GM19043 (cell line): ENCODE measurements at regions not wholly inside any gene's neighbourhood (a gene's known extent, or its start where the extent isn't known, plus 50 kb on each side); places are given as distances from the start of the nearest gene placed in this dataset.
"Not testable (repeated sequence)": the region's sequence is repeated elsewhere in the genome, so short reads cannot be mapped to it uniquely, and the experiment has no call there.

ENCODE experiments used
- ATAC-seq: cut with Tn5 transposase; IDR thresholded peaks from one replicate; pipeline ENCODE4 v1.9.1; 2021; ENCODE audit warnings: low read depth; ENCODE audit not compliant: unreplicated experiment

DNA sequence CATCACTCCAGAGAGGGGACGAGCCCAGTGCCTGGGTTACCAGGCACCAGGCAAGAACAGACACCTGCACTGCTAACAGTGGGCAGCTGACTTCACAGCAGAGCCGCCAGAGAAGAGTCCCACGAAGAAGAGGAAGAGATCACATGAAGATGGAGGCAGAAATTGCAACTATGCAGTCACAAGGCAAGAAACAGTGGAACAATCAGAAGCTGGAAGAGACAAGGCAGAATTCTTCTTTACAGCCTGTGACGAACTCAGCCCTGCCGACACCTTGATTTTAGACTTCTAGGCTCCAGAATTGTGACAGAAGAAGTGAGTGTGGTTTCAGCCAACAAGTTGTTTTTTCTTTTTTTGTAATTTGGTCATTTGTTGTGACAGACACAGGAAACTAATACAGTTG, 59.2 kb downstream of the IL12A start:
- ATAC-seq, result no peak

- no peak for ATAC-seq
These were observed 60.4 kb downstream of the IL12A start for GRCh38 chr3:160049038-160049437.

- ATAC-seq, result no peak
These were observed 60.9 kb downstream of the IL12A start for GRCh38 chr3:160049565-160049964.

GRCh38 chr3:160049988-160050387, 61.4 kb downstream of the IL12A start:
- no peak for ATAC-seq

DNA sequence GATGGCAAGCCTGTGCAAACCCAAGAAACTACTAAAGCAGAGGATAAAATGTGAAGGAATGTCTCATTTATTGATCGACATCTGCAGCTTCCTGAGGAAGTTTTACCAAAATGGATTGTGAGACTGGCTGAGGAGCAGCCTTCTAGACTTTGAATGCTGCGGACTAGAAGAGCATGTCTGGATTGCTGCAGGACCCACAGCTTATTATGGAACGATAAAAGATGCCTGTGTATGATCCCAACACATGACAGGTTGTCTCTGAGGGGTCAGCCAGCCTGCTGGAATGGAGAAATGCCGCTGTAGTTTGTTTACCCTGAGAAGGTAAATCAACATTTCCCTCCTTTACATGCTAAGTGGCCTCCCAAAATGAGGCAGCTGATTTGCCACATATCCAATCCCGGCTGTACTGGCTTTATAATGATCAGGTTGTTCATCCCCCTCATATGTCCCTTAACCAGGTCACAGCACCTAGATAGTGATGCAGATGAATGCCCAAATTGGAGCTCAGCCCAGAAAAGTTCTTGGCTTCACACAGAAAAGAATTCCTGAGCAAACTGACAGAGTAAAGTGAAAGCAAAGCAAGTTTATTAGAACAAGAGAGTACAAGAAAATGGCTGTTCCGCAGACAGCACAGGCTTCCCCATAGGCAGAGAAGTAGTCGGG, 63.9 kb downstream of the IL12A start:
- no peak for ATAC-seq

- ATAC-seq, result no peak
These were observed 64.4 kb downstream of the IL12A start for GRCh38 chr3:160053048-160053391.

DNA sequence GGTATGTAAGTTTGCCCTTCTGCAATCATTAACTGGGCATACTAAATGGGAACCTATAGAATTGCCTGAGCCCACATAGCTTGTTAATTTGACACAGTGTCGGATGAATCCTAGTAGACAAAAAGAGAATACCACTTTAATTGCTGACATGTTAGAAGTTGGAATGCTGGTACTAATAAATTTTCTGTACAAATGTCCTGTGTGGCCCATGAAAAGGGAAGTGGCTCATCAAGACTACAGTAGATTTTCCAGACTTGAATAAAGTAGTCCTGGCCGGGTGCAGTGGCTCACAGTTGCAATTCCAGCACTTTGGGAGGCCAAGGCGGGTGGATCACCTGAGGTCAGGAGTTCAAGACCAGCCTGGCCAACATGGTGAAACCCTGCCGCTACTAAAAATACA, 66.2 kb downstream of the IL12A start:
- ATAC-seq, result not testable (repeated sequence)

DNA sequence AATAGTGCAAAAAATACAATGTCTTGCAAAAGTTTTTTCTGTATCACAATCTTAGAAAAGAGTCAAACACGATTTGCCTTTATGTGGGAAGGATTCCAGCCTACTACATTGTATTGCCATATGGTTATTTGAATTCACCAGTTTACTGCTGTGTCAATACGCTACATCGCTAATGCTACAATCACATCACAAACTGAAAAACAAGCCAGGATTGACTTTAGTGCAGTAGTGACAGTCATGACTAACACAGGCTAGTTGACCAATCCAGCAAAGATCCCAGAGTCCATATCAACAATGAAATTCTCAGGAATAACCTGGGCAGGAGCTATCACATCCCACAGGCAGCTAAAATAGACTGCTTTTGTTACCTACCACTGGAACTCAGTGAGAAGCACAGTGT, 67.0 kb downstream of the IL12A start:
- no peak for ATAC-seq

GRCh38 chr3:160057331-160057730, 68.7 kb downstream of the IL12A start:
- no peak for ATAC-seq

- ATAC-seq, result no peak
These were observed 71.9 kb downstream of the IL12A start for GRCh38 chr3:160060409-160061027.

DNA sequence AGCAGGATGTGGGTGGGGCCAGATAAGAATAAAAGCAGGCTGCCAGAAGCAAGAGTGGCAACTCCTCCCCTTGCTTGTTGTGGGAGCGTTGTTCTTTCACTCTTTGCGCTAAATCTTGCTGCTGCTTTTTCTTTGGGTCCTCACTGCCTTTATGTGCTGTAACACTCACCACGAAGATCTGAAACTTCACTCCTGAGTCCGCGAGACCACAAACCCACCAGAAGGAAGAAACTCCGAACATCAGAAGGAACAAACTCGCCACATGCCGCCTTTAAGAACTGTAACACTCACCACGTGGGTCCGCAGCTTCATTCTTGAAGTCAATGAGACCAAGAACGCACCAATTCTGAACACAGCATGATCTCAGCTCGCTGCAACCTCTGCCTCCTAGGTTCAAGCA, 72.9 kb downstream of the IL12A start:
- no peak for ATAC-seq

- no peak for ATAC-seq
These were observed 76.6 kb downstream of the IL12A start for GRCh38 chr3:160065282-160065681.

GRCh38 chr3:160065786-160066185, 77.2 kb downstream of the IL12A start:
- ATAC-seq, result no peak

GRCh38 chr3:160069986-160070385, 81.4 kb downstream of the IL12A start:
- no peak for ATAC-seq

- ATAC-seq, result no peak
These were observed 87.9 kb downstream of the IL12A start for GRCh38 chr3:160076519-160076918.

DNA sequence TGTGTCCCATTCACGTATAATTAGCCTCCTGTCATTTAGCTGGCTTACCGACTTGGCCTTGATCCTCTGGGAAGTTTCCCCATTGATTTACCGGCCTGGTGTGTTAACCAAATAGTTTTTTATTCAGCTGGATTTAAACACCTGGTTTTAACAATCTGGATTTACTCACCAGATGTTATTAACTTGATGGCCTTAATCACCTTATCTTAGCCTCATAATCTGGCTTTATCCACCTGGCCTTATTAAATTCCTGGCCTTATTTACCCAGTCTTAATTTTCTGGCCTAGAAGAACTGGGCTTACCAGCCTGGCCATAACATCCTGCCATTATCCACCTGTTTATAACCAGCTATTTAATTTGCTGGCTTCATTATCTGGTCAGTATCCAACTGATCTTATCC, 89.9 kb downstream of the IL12A start:
- ATAC-seq, result no peak

DNA sequence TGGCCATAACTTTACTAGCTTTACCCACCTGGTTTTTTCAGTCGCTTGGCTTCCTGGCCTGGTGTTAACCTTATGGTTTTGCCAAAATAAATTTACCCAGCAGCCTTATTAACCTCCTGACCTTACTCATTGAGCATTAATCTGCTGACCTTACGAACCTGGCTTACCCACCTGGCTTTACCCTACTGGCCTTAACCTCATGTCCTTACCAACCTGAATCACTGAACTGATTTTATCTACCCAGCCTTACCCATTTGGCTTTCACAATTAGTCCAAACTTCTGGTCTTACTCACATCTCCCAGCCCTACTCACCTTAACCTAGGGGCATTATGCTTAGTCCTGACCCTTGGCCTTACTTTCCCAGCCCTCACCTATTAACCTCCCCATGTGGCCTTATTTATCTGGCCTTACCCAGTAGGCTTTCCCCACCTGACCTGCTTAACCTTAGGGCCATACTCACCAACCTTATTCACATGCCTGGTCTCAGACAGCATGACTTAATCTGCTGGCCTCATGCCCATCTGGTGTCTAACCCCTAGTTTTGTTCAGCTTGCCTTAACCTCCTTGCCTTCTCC, 93.4 kb downstream of the IL12A start:
- ATAC-seq, result no peak

- ATAC-seq, result no peak
These were observed 96.4 kb downstream of the IL12A start for GRCh38 chr3:160084998-160085397.

DNA sequence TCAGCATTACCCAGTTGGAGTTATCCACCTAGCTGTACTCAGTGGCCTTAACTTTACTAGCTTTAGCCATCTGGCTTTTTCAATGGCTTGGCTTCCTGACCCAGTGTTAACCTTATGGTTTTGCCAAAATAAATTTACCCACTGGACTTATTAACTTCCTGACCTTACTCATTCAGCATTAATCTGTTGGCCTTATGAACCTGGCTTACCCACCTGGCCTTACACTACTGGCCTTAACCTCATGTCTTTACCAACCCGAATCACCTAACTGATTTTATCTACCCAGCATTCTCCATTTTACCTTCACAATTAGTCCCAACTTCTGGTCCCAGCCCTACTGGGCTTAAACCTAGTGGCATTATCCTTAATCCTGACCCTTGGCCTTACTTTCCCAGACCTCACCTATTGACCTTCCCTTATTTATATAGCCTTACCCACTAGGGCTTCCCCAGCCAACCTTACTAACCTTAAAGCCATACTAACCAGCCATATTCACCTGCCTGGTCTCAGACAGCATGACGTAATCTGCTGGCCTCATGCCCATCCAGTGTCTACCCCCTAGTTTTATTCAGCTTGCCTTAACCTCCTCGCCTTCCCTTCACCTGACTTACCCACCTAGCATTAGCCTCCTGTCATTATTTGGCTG, 100.0 kb downstream of the IL12A start:
- ATAC-seq, result no peak

DNA sequence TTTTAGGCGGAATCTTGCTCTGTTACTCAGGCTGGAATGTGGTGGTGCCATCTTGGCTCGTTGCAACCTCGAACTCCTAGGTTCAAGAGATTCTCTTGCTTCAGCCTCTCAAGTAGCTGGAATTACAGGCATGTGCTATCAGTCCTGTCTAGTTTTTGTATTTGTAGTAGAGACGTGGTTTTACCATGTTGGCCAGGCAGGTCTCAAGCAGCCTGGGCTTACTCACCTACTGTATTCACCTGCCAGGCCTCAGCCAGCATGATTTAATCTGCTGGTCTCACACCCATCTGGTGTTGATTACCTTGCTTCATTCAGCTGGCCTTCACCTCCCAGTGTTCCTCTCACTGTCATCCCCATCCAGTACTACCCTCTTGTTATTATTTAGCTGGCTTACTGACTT, 102.0 kb downstream of the IL12A start:
- ATAC-seq, result no peak

DNA sequence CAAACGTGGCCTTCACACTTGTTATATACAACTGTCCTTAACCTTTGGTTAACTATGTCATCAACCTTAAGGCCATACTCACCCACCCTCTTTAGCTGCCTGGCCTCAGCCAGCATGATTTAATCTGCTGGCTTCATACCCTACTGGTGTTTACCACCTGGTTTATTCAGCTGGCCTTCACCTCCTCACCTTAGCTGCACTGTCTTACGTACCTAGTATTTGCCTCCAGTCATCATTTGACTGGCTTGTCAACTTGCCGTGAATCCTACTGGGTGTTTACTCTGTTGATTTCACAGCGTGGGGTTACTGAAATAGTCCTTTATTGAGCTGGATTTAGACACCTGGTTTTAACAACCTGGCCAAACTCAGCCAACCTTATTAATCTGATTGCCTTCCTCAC, 102.8 kb downstream of the IL12A start:
- ATAC-seq, result no peak

DNA sequence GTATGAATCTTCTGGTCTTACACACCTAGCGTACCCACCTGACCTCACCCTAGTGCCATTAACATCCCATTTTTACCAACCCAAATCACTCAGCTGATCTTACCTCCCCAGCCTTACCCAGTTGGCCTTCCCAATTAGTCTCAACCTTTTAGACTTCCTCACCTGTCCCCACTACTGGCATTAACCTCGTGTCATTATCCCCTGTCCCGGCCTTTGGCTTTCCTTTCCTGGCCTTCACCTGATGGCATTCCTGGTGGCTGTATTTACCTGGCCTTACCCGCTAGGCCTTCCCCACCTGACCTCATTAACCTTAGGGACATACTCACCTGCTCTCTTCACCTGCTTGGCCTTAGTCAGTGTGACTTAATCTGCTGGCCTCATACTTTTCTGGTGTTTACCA, 104.1 kb downstream of the IL12A start:
- no peak for ATAC-seq
